ENCODE measurements at regions not wholly inside any gene's neighbourhood (a gene's known extent, or its start where the extent isn't known, plus 50 kb on each side); places are given as distances from the start of the nearest gene placed in this dataset.
A peak's percentile ranks its signal among the peaks of the same experiment; 100 is the strongest.

DNA sequence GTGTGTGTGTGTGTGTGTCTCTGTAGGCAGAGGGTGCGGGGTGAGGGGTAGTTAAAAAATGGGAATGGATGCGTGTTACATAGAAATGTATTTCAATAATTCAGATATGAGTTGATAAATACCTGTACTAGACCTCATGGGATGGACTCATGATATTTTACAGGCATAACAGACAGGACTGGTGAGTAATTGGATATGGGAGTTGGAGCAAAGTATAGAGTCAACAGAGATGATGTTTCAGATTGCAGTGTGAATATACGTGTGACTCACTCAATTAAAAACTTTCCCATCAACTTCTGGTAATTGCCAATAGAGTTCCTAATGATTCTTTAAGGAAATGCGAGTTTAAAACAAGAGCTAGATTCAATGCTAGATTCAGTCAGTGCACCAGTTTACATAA is 711.9 kb downstream of the C12orf50 start:
- no peaks in the 10 kb centered on the region for H3K9me1 ChIP-seq (replicated peaks; ENCODE audit: control insufficient read depth, extremely low read depth, insufficient read depth, low read length)
- H3K9me3 ChIP-seq (replicated peaks; ENCODE audit: control insufficient read depth, insufficient read depth, low read length): no peaks in the 10 kb centered on the region
- H3K4me1 ChIP-seq (ENCODE audit: control insufficient read depth, extremely low read depth, insufficient read depth, low read length): peaks cover 24% of the 10 kb centered on the region
- BruUV-seq (replicated peaks): no TSS peak
- no peak overlapping the region for H2AFZ ChIP-seq (ENCODE audit: low read depth, low read length)
- H3K27ac ChIP-seq (ENCODE audit: insufficient read depth, low read depth, low read length): peak overlapping the region; percentile 61
- no peaks in the 10 kb centered on the region for H4K20me1 ChIP-seq (replicated peaks; ENCODE audit: control insufficient read depth, extremely low read depth, insufficient read depth, low read length)
- ChIA-PET CTCF (interaction anchor here (0.6 to 1.7 kb wide), 5 partner anchors 10 to 57 kb away, joined by 3 to 6 read pairs (median 4); no protein-coding TSS in a partner anchor), POLR2A (no interaction called here)
- H3K9ac ChIP-seq (replicated peaks; ENCODE audit: extremely low read depth, insufficient read depth, low read length): no peak overlapping the region
- intact Hi-C loops (cut with micrococcal nuclease) (no loop called here), dilution Hi-C loops (cut with MboI; ENCODE audit: extremely low pct_ligation_motif_present, low sequenced_read_pairs) (no loop called here)
- no peak for TF ChIP-seq POLR2A (IDR thresholded peaks at IDR 0.05; ENCODE audit: low read depth, low read length)
- TF ChIP-seq GATA2 (IDR thresholded peaks at IDR 0.05; ENCODE audit: insufficient read depth, insufficient read length, low read depth, low read length): peak; percentile 65
- no peaks in the 10 kb centered on the region for H3K36me3 ChIP-seq (ENCODE audit: control insufficient read depth in 2 of 2, extremely low read depth in 1 of 2, insufficient read depth in 2 of 2, low read length in 2 of 2)
- no peak overlapping the region for H3K4me3 ChIP-seq (replicated peaks in 1 of 3; ENCODE audit: insufficient read depth in 1 of 3, low read depth in 1 of 3, low read length in 3 of 3)
- FAIRE-seq (no peak), DNase-seq (ENCODE audit: low read depth, low spot score) (peak; percentile 55)
- no peaks in the 10 kb centered on the region for H3K79me2 ChIP-seq (ENCODE audit: control insufficient read depth, insufficient read depth, low read length)
- H3K4me2 ChIP-seq (ENCODE audit: insufficient read depth, low read length): peak overlapping the region; percentile 41
- no peaks in the 10 kb centered on the region for H3K27me3 ChIP-seq (ENCODE audit: control insufficient read depth in 2 of 2, insufficient read depth in 2 of 2, low read length in 2 of 2)

DNA sequence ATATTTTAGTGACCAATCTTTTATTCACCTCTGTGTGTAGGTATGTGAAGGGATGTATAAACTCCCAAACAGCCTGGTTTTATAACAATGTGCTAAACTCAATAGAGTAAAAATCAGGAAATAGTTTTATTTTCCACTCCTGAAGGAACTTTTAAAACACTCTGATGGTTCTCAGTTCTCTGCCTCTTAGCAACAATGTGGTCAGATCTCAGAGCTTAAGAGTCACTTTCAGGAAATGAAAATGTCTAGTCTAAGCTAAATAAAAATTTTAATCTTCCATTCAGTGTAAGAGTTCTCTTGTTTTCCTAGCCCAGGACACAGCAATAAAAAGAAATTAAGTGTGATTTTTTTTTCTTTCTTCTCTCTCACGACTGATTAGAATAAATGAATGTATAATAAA is 718.0 kb downstream of the C12orf50 start:
- dilution Hi-C loops (cut with MboI; ENCODE audit: extremely low pct_ligation_motif_present, low sequenced_read_pairs): no loop called here
- Histone ChIP-seq H3K9me3 (replicated peaks; ENCODE audit: control insufficient read depth, insufficient read depth, low read length) (no peaks in the 10 kb centered on the region), H2AFZ (ENCODE audit: low read depth, low read length) (no peak overlapping the region), H3K9ac (replicated peaks; ENCODE audit: extremely low read depth, insufficient read depth, low read length) (no peak overlapping the region), H3K4me2 (ENCODE audit: insufficient read depth, low read length) (no peak overlapping the region), H3K79me2 (ENCODE audit: control insufficient read depth, insufficient read depth, low read length) (no peaks in the 10 kb centered on the region), H3K36me3 (ENCODE audit: control insufficient read depth in 2 of 2, extremely low read depth in 1 of 2, insufficient read depth in 2 of 2, low read length in 2 of 2) (no peaks in the 10 kb centered on the region), H3K4me3 (replicated peaks in 1 of 3; ENCODE audit: insufficient read depth in 1 of 3, low read depth in 1 of 3, low read length in 3 of 3) (no peak overlapping the region), H3K9me1 (replicated peaks; ENCODE audit: control insufficient read depth, extremely low read depth, insufficient read depth, low read length) (no peaks in the 10 kb centered on the region), H4K20me1 (replicated peaks; ENCODE audit: control insufficient read depth, extremely low read depth, insufficient read depth, low read length) (no peaks in the 10 kb centered on the region), H3K4me1 (ENCODE audit: control insufficient read depth, extremely low read depth, insufficient read depth, low read length) (no peaks in the 10 kb centered on the region), H3K27me3 (ENCODE audit: control insufficient read depth in 2 of 2, insufficient read depth in 2 of 2, low read length in 2 of 2) (no peaks in the 10 kb centered on the region), H3K27ac (ENCODE audit: insufficient read depth, low read depth, low read length) (no peak overlapping the region)
- no peak for DNase-seq (ENCODE audit: low read depth, low spot score)
- no peak for TF ChIP-seq JUN (IDR thresholded peaks at IDR 0.05; ENCODE audit: borderline replicate concordance, insufficient read depth, insufficient read length, low read depth)
- POLR2A ChIA-PET: no interaction called here
- intact Hi-C loops (cut with micrococcal nuclease): no loop called here
- no peak for FAIRE-seq
- CTCF ChIA-PET: no interaction called here
- no TSS peak for BruUV-seq (replicated peaks)

Data from endothelial cell of umbilical vein (primary cell).